ENCODE measurements at regions not wholly inside any gene's neighbourhood (a gene's known extent, or its start where the extent isn't known, plus 50 kb on each side); places are given as distances from the start of the nearest gene placed in this dataset.

DNA sequence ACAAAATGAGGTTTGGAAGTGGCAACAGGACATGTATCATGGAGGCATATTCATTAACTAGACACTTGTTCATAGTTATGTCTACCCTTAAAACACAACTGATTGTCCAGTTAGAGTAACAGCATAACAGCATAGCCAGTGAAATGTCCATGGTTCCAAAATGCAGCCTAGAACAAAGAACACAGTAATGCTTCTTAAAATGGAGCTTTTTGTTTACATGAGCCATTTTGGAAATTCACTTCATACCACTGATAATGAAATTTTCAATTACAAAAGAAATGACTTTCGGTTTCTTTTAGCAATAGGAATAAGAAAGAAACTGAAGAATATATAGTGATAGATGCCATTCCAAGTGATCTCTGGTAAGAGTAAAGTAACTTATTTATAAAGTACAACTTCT, 111.1 kb upstream of the DST start:
- TF ChIP-seq, protein P1, sequence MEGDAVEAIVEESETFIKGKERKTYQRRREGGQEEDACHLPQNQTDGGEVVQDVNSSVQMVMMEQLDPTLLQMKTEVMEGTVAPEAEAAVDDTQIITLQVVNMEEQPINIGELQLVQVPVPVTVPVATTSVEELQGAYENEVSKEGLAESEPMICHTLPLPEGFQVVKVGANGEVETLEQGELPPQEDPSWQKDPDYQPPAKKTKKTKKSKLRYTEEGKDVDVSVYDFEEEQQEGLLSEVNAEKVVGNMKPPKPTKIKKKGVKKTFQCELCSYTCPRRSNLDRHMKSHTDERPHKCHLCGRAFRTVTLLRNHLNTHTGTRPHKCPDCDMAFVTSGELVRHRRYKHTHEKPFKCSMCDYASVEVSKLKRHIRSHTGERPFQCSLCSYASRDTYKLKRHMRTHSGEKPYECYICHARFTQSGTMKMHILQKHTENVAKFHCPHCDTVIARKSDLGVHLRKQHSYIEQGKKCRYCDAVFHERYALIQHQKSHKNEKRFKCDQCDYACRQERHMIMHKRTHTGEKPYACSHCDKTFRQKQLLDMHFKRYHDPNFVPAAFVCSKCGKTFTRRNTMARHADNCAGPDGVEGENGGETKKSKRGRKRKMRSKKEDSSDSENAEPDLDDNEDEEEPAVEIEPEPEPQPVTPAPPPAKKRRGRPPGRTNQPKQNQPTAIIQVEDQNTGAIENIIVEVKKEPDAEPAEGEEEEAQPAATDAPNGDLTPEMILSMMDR (IDR thresholded peaks at IDR 0.05): no peak
- TF ChIP-seq POLR2A (IDR thresholded peaks at IDR 0.05): no peak

All from thyroid gland (tissue), 4 donors.